CD4-positive, alpha-beta memory T cell (primary cell): ENCODE measurements at regions not wholly inside any gene's neighbourhood (a gene's known extent, or its start where the extent isn't known, plus 50 kb on each side); places are given as distances from the start of the nearest gene placed in this dataset.
A peak's percentile ranks its signal among the peaks of the same experiment; 100 is the strongest.

Source experiments
- CTCF ChIA-PET: fragments of 350-600 bp; sonication (Branson Sonifier 250); formaldehyde crosslinking; loops from one replicate; lab custom pipeline; 2021; ENCODE audit warnings: inconsistent platforms; ENCODE audit not compliant: partially characterized antibody; lab: Charles Lee
- POLR2A ChIA-PET: fragments of 350-600 bp; sonication (Branson Sonifier 250); formaldehyde crosslinking; loops from one replicate; lab custom pipeline; 2021; ENCODE audit not compliant: partially characterized antibody; lab: Charles Lee
- DNase-seq, 5 donors: peaks; one replicate each; pipeline versions ENCODE4 v3.0.0 to v3.0.0-alpha.2; 2020 to 2022; ENCODE audit warnings: mixed read lengths in 1 of 5
- H3K27ac ChIP-seq: one replicate; pipeline ENCODE4 v1.7.0; 2013; ENCODE audit warnings: low read depth, low read length
- H3K27me3 ChIP-seq: 2 replicates; pipeline ENCODE4 v1.7.0; 2013; ENCODE audit warnings: mild to moderate bottlenecking, low read length, moderate library complexity; ENCODE audit not compliant: insufficient read depth
- H3K36me3 ChIP-seq: 2 replicates; pipeline ENCODE4 v1.7.0; 2013; ENCODE audit warnings: mild to moderate bottlenecking, low read length, moderate library complexity; ENCODE audit not compliant: insufficient read depth
- H3K4me1 ChIP-seq: 2 replicates; pipeline ENCODE4 v1.7.0; 2013; ENCODE audit warnings: mild to moderate bottlenecking, low read length, moderate library complexity; ENCODE audit not compliant: insufficient read depth
- H3K4me3 ChIP-seq, 2 donors: one replicate each; pipeline ENCODE4 v1.7.0; 2013; ENCODE audit warnings: low read length in 2 of 2, mild to moderate bottlenecking in 1 of 2
- H3K9me3 ChIP-seq, 2 donors: one replicate each; pipeline ENCODE4 v1.7.0; 2013; ENCODE audit warnings: low read length in 2 of 2, control low read depth in 1 of 2; ENCODE audit not compliant: control insufficient read depth in 1 of 2
- H3K27ac Mint-ChIP-seq, 7 donors: one replicate each; pipeline ENCODE4 v1.8.0; 2020 to 2021; ENCODE audit warnings: mixed read lengths in 7 of 7, mild to moderate bottlenecking in 6 of 7, inconsistent platforms in 3 of 7, moderate library complexity in 3 of 7
- H3K27me3 Mint-ChIP-seq, 2 donors: one replicate each; pipeline ENCODE4 v1.8.0; 2020 to 2021; ENCODE audit warnings: mixed read lengths in 2 of 2
- H3K36me3 Mint-ChIP-seq, 2 donors: one replicate each; pipeline ENCODE4 v1.8.0; 2020 to 2021; ENCODE audit warnings: mixed read lengths in 2 of 2, inconsistent platforms in 1 of 2, mild to moderate bottlenecking in 1 of 2
- H3K4me1 Mint-ChIP-seq, 4 donors: one replicate each; pipeline ENCODE4 v1.8.0; 2020 to 2021; ENCODE audit warnings: mixed read lengths in 4 of 4, mild to moderate bottlenecking in 1 of 4
- H3K4me3 Mint-ChIP-seq, 8 donors: one replicate each; pipeline ENCODE4 v1.8.0; 2020 to 2021; ENCODE audit warnings: mixed read lengths in 8 of 8, mild to moderate bottlenecking in 7 of 8, moderate library complexity in 6 of 8, inconsistent platforms in 3 of 8
- H3K9me3 Mint-ChIP-seq, 8 donors: one replicate each; pipeline ENCODE4 v1.8.0; 2020 to 2021; ENCODE audit warnings: mixed read lengths in 8 of 8, mild to moderate bottlenecking in 5 of 8, inconsistent platforms in 3 of 8, moderate library complexity in 1 of 8
- intact Hi-C: fragments of 100-400 bp; cut with micrococcal nuclease; formaldehyde crosslinking; loops from one replicate; pipeline ENCODE4 v1.15.1; 2023

GRCh38 chr4:179007755-179008154, 1565.5 kb upstream of the AGA start:
- H3K27me3 ChIP-seq = no peaks in the 10 kb centered on the region
- intact Hi-C loops = no loop called here
- no peaks in the 10 kb centered on the region for H3K4me1 ChIP-seq
- Mint-ChIP-seq H3K9me3 (peaks cover 0 to 8% (median 3%) of the 10 kb centered on the region in 8 donors), H3K27me3 (no peaks in the 10 kb centered on the region), H3K36me3 (no peaks in the 10 kb centered on the region), H3K4me3 (no peak overlapping the region), H3K27ac (no peak overlapping the region), H3K4me1 (no peaks in the 10 kb centered on the region)
- no peaks in the 10 kb centered on the region for H3K36me3 ChIP-seq
- ChIA-PET CTCF (no interaction called here), POLR2A (no interaction called here)
- H3K4me3 ChIP-seq = no peak overlapping the region
- H3K9me3 ChIP-seq = no peaks in the 10 kb centered on the region
- H3K27ac ChIP-seq = no peak overlapping the region
- peak in 1 of 5 donors; percentile 4 for DNase-seq

GRCh38 chr4:179017581-179017980, 1575.3 kb upstream of the AGA start:
- Histone ChIP-seq H3K9me3 (no peaks in the 10 kb centered on the region), H3K27me3 (no peaks in the 10 kb centered on the region), H3K4me1 (no peaks in the 10 kb centered on the region), H3K36me3 (no peaks in the 10 kb centered on the region), H3K4me3 (no peak overlapping the region), H3K27ac (no peak overlapping the region)
- ChIA-PET POLR2A (no interaction called here), CTCF (no interaction called here)
- Mint-ChIP-seq H3K4me1 (no peaks in the 10 kb centered on the region), H3K36me3 (no peaks in the 10 kb centered on the region), H3K9me3 (peaks cover 0 to 21% (median 7%) of the 10 kb centered on the region in 8 donors), H3K27ac (no peak overlapping the region), H3K4me3 (no peak overlapping the region), H3K27me3 (no peaks in the 10 kb centered on the region)
- intact Hi-C loops = no loop called here
- peak in 1 of 5 donors; percentile 8 for DNase-seq

- no peak for DNase-seq
- H3K9me3 Mint-ChIP-seq = peaks cover 0 to 32% (median 7%) of the 10 kb centered on the region in 8 donors
- H3K27me3 ChIP-seq = no peaks in the 10 kb centered on the region
- no peak overlapping the region for H3K4me3 ChIP-seq
- H3K9me3 ChIP-seq = no peaks in the 10 kb centered on the region
- POLR2A ChIA-PET = no interaction called here
- no peak overlapping the region for H3K27ac Mint-ChIP-seq
- no peaks in the 10 kb centered on the region for H3K36me3 ChIP-seq
- no peak overlapping the region for H3K4me3 Mint-ChIP-seq
- intact Hi-C loops = no loop called here
- H3K27me3 Mint-ChIP-seq = no peaks in the 10 kb centered on the region
- no peaks in the 10 kb centered on the region for H3K4me1 ChIP-seq
- H3K27ac ChIP-seq = no peak overlapping the region
- CTCF ChIA-PET = no interaction called here
- H3K4me1 Mint-ChIP-seq = no peaks in the 10 kb centered on the region
- no peaks in the 10 kb centered on the region for H3K36me3 Mint-ChIP-seq
These were observed 1585.3 kb upstream of the AGA start for GRCh38 chr4:179027569-179027968.

- Mint-ChIP-seq H3K9me3 (peaks cover 0 to 35% (median 10%) of the 10 kb centered on the region in 8 donors), H3K36me3 (no peaks in the 10 kb centered on the region), H3K27me3 (no peaks in the 10 kb centered on the region), H3K4me3 (no peak overlapping the region), H3K27ac (no peak overlapping the region), H3K4me1 (no peaks in the 10 kb centered on the region)
- Histone ChIP-seq H3K27ac (no peak overlapping the region), H3K27me3 (no peaks in the 10 kb centered on the region), H3K36me3 (no peaks in the 10 kb centered on the region), H3K4me1 (no peaks in the 10 kb centered on the region), H3K9me3 (no peaks in the 10 kb centered on the region), H3K4me3 (no peak overlapping the region)
- ChIA-PET POLR2A (no interaction called here), CTCF (no interaction called here)
- intact Hi-C loops = no loop called here
- no peak for DNase-seq
These were observed 1586.1 kb upstream of the AGA start for GRCh38 chr4:179028321-179028720.

- no peak for DNase-seq
- intact Hi-C loops = no loop called here
- Histone ChIP-seq H3K9me3 (no peaks in the 10 kb centered on the region), H3K4me3 (no peak overlapping the region), H3K36me3 (no peaks in the 10 kb centered on the region), H3K27ac (no peak overlapping the region), H3K27me3 (no peaks in the 10 kb centered on the region), H3K4me1 (no peaks in the 10 kb centered on the region)
- ChIA-PET CTCF (no interaction called here), POLR2A (no interaction called here)
- no peak overlapping the region for H3K27ac Mint-ChIP-seq
- H3K36me3 Mint-ChIP-seq = no peaks in the 10 kb centered on the region
- no peaks in the 10 kb centered on the region for H3K4me1 Mint-ChIP-seq
- H3K27me3 Mint-ChIP-seq = no peaks in the 10 kb centered on the region
- peaks cover 0 to 43% (median 12%) of the 10 kb centered on the region in 8 donors for H3K9me3 Mint-ChIP-seq
- H3K4me3 Mint-ChIP-seq = no peak overlapping the region
These were observed 1587.4 kb upstream of the AGA start for GRCh38 chr4:179029683-179030082.

- Histone ChIP-seq H3K9me3 (no peaks in the 10 kb centered on the region), H3K27me3 (no peaks in the 10 kb centered on the region), H3K36me3 (no peaks in the 10 kb centered on the region), H3K4me3 (no peak overlapping the region), H3K4me1 (no peaks in the 10 kb centered on the region), H3K27ac (no peak overlapping the region)
- no peaks in the 10 kb centered on the region for H3K36me3 Mint-ChIP-seq
- no peak overlapping the region for H3K4me3 Mint-ChIP-seq
- no peak overlapping the region for H3K27ac Mint-ChIP-seq
- POLR2A ChIA-PET = no interaction called here
- DNase-seq = no peak
- H3K27me3 Mint-ChIP-seq = no peaks in the 10 kb centered on the region
- H3K9me3 Mint-ChIP-seq = peaks cover 0 to 3% (median 0%) of the 10 kb centered on the region in 8 donors
- CTCF ChIA-PET = no interaction called here
- intact Hi-C loops = no loop called here
- no peaks in the 10 kb centered on the region for H3K4me1 Mint-ChIP-seq
These were observed 1598.0 kb upstream of the AGA start for GRCh38 chr4:179040259-179040658.

GRCh38 chr4:179048839-179049453, 1606.7 kb upstream of the AGA start:
- H3K27ac ChIP-seq = no peak overlapping the region
- POLR2A ChIA-PET = no interaction called here
- Mint-ChIP-seq H3K27ac (no peak overlapping the region), H3K4me3 (no peak overlapping the region), H3K4me1 (no peaks in the 10 kb centered on the region), H3K27me3 (no peaks in the 10 kb centered on the region), H3K36me3 (no peaks in the 10 kb centered on the region), H3K9me3 (peaks cover 0 to 11% (median 6%) of the 10 kb centered on the region in 8 donors)
- no peaks in the 10 kb centered on the region for H3K9me3 ChIP-seq
- CTCF ChIA-PET = no interaction called here
- H3K4me3 ChIP-seq = no peak overlapping the region
- no peaks in the 10 kb centered on the region for H3K4me1 ChIP-seq
- no peaks in the 10 kb centered on the region for H3K36me3 ChIP-seq
- no peaks in the 10 kb centered on the region for H3K27me3 ChIP-seq
- intact Hi-C loops = no loop called here
- DNase-seq = no peak

GRCh38 chr4:179051206-179051605, 1609.0 kb upstream of the AGA start:
- no peaks in the 10 kb centered on the region for H3K36me3 Mint-ChIP-seq
- H3K36me3 ChIP-seq = no peaks in the 10 kb centered on the region
- no peak overlapping the region for H3K27ac ChIP-seq
- POLR2A ChIA-PET = no interaction called here
- H3K27me3 ChIP-seq = no peaks in the 10 kb centered on the region
- no peak overlapping the region for H3K4me3 ChIP-seq
- H3K27ac Mint-ChIP-seq = no peak overlapping the region
- intact Hi-C loops = no loop called here
- no peaks in the 10 kb centered on the region for H3K9me3 ChIP-seq
- no peak overlapping the region for H3K4me3 Mint-ChIP-seq
- no peaks in the 10 kb centered on the region for H3K27me3 Mint-ChIP-seq
- no peak for DNase-seq
- no peaks in the 10 kb centered on the region for H3K4me1 ChIP-seq
- H3K4me1 Mint-ChIP-seq = no peaks in the 10 kb centered on the region
- CTCF ChIA-PET = no interaction called here
- H3K9me3 Mint-ChIP-seq = peaks cover 0 to 10% (median 6%) of the 10 kb centered on the region in 8 donors
